ENCODE measurements at regions not wholly inside any gene's neighbourhood (a gene's known extent, or its start where the extent isn't known, plus 50 kb on each side); places are given as distances from the start of the nearest gene placed in this dataset.

GRCh38 chr3:13159890-13160289, 86.7 kb upstream of the IQSEC1 start:
- DNase-seq (ENCODE audit: low spot score) (no peak), ATAC-seq (ENCODE audit: low read depth) (peak; percentile 73)
- no peak overlapping the region for H3K4me3 ChIP-seq (ENCODE audit: severe bottlenecking)
- H3K9me3 ChIP-seq (ENCODE audit: severe bottlenecking), result no peaks in the 10 kb centered on the region
- no peak for TF ChIP-seq CTCF (IDR thresholded peaks at IDR 0.05; ENCODE audit: poor library complexity, severe bottlenecking)
- H3K27ac ChIP-seq (ENCODE audit: poor library complexity, severe bottlenecking), result no peak overlapping the region
- no peaks in the 10 kb centered on the region for H3K36me3 ChIP-seq (ENCODE audit: low read depth)
- no peaks in the 10 kb centered on the region for H3K27me3 ChIP-seq (ENCODE audit: insufficient read depth, poor library complexity, severe bottlenecking)
- no peaks in the 10 kb centered on the region for H3K4me1 ChIP-seq (ENCODE audit: insufficient read depth, poor library complexity, severe bottlenecking)

GRCh38 chr3:13158871-13159270, 85.6 kb upstream of the IQSEC1 start:
- no peak overlapping the region for H3K27ac ChIP-seq (ENCODE audit: poor library complexity, severe bottlenecking)
- no peak for DNase-seq (ENCODE audit: low spot score)
- no peaks in the 10 kb centered on the region for H3K9me3 ChIP-seq (ENCODE audit: severe bottlenecking)
- TF ChIP-seq CTCF (IDR thresholded peaks at IDR 0.05; ENCODE audit: poor library complexity, severe bottlenecking), result no peak
- H3K4me3 ChIP-seq (ENCODE audit: severe bottlenecking), result no peak overlapping the region
- H3K36me3 ChIP-seq (ENCODE audit: low read depth), result no peaks in the 10 kb centered on the region
- H3K4me1 ChIP-seq (ENCODE audit: insufficient read depth, poor library complexity, severe bottlenecking), result no peaks in the 10 kb centered on the region
- no peaks in the 10 kb centered on the region for H3K27me3 ChIP-seq (ENCODE audit: insufficient read depth, poor library complexity, severe bottlenecking)
- ATAC-seq (ENCODE audit: low read depth), result no peak

- H3K4me3 ChIP-seq (ENCODE audit: severe bottlenecking), result no peak overlapping the region
- H3K36me3 ChIP-seq (ENCODE audit: low read depth), result no peaks in the 10 kb centered on the region
- ATAC-seq (ENCODE audit: low read depth) (no peak), DNase-seq (ENCODE audit: low spot score) (no peak)
- H3K27me3 ChIP-seq (ENCODE audit: insufficient read depth, poor library complexity, severe bottlenecking), result no peaks in the 10 kb centered on the region
- H3K4me1 ChIP-seq (ENCODE audit: insufficient read depth, poor library complexity, severe bottlenecking), result no peaks in the 10 kb centered on the region
- no peaks in the 10 kb centered on the region for H3K9me3 ChIP-seq (ENCODE audit: severe bottlenecking)
- no peak overlapping the region for H3K27ac ChIP-seq (ENCODE audit: poor library complexity, severe bottlenecking)
- TF ChIP-seq CTCF (IDR thresholded peaks at IDR 0.05; ENCODE audit: poor library complexity, severe bottlenecking), result no peak
These were observed 85.2 kb upstream of the IQSEC1 start for GRCh38 chr3:13158408-13158807.

GRCh38 chr3:13157986-13158385, 84.8 kb upstream of the IQSEC1 start:
- H3K27ac ChIP-seq (ENCODE audit: poor library complexity, severe bottlenecking), result no peak overlapping the region
- no peak for TF ChIP-seq CTCF (IDR thresholded peaks at IDR 0.05; ENCODE audit: poor library complexity, severe bottlenecking)

GRCh38 chr3:13152826-13153710, 79.8 kb upstream of the IQSEC1 start:
- no peak for TF ChIP-seq CTCF (IDR thresholded peaks at IDR 0.05; ENCODE audit: poor library complexity, severe bottlenecking)
- DNase-seq (ENCODE audit: low spot score), result no peak
- no peaks in the 10 kb centered on the region for H3K9me3 ChIP-seq (ENCODE audit: severe bottlenecking)
- H3K27me3 ChIP-seq (ENCODE audit: insufficient read depth, poor library complexity, severe bottlenecking), result no peaks in the 10 kb centered on the region
- H3K4me1 ChIP-seq (ENCODE audit: insufficient read depth, poor library complexity, severe bottlenecking), result no peaks in the 10 kb centered on the region
- no peaks in the 10 kb centered on the region for H3K36me3 ChIP-seq (ENCODE audit: low read depth)
- H3K27ac ChIP-seq (ENCODE audit: poor library complexity, severe bottlenecking), result no peak overlapping the region
- no peak overlapping the region for H3K4me3 ChIP-seq (ENCODE audit: severe bottlenecking)
- ATAC-seq (ENCODE audit: low read depth), result no peak

More at GRCh38 chr3:13157986-13158385, 84.8 kb upstream of the IQSEC1 start:
- Histone ChIP-seq H3K4me1 (ENCODE audit: insufficient read depth, poor library complexity, severe bottlenecking) (no peaks in the 10 kb centered on the region), H3K36me3 (ENCODE audit: low read depth) (no peaks in the 10 kb centered on the region), H3K27me3 (ENCODE audit: insufficient read depth, poor library complexity, severe bottlenecking) (no peaks in the 10 kb centered on the region), H3K4me3 (ENCODE audit: severe bottlenecking) (no peak overlapping the region), H3K9me3 (ENCODE audit: severe bottlenecking) (no peaks in the 10 kb centered on the region)
- DNase-seq (ENCODE audit: low spot score) (no peak), ATAC-seq (ENCODE audit: low read depth) (no peak)
